ENCODE measurements at regions not wholly inside any gene's neighbourhood (a gene's known extent, or its start where the extent isn't known, plus 50 kb on each side); places are given as distances from the start of the nearest gene placed in this dataset.

GRCh38 chr6:148653138-148653776 lies 93.6 kb upstream of the UST start:
- no peak for DNase-seq (ENCODE audit: low read depth)

- DNase-seq (ENCODE audit: low read depth), result peak; percentile 68
Measured at GRCh38 chr6:148657048-148657447, 89.8 kb upstream of the UST start.

- DNase-seq (ENCODE audit: low read depth), result no peak
Measured at GRCh38 chr6:148658681-148659430, 88.0 kb upstream of the UST start.

GRCh38 chr6:148667395-148667794 lies 79.4 kb upstream of the UST start:
- no peak for DNase-seq (ENCODE audit: low read depth)

- DNase-seq (ENCODE audit: low read depth), result no peak
Measured at GRCh38 chr6:148671085-148671484, 75.7 kb upstream of the UST start.

- no peak for DNase-seq (ENCODE audit: low read depth)
Measured at GRCh38 chr6:148671952-148672351, 74.9 kb upstream of the UST start.

- no peak for DNase-seq (ENCODE audit: low read depth)
Measured at GRCh38 chr6:148674306-148674705, 72.5 kb upstream of the UST start.

- no peak for DNase-seq (ENCODE audit: low read depth)
Measured at GRCh38 chr6:148677594-148678476, 69.0 kb upstream of the UST start.

- DNase-seq (ENCODE audit: low read depth), result no peak
Measured at GRCh38 chr6:148678682-148679081, 68.1 kb upstream of the UST start.

GRCh38 chr6:148681666-148682065 lies 65.2 kb upstream of the UST start:
- no peak for DNase-seq (ENCODE audit: low read depth)

GRCh38 chr6:148682252-148682651 lies 64.6 kb upstream of the UST start:
- no peak for DNase-seq (ENCODE audit: low read depth)

GRCh38 chr6:148682990-148683389 lies 63.8 kb upstream of the UST start:
- no peak for DNase-seq (ENCODE audit: low read depth)

GRCh38 chr6:148689168-148689567 lies 57.7 kb upstream of the UST start:
- DNase-seq (ENCODE audit: low read depth), result no peak

GRCh38 chr6:148693882-148694484 lies 52.8 kb upstream of the UST start:
- DNase-seq (ENCODE audit: low read depth), result no peak
